Gastrocnemius medialis (tissue), 4 donors: ENCODE measurements at regions not wholly inside any gene's neighbourhood (a gene's known extent, or its start where the extent isn't known, plus 50 kb on each side); places are given as distances from the start of the nearest gene placed in this dataset.

Source experiments
- CTCF ChIP-seq, 5 experiments: fragments of 450-650 bp in 3 of 5; fragments of 200-600 bp in 2 of 5; sonication (generic) in 2 of 5; IDR thresholded peaks in 4 of 5; conservative IDR thresholded peaks in 1 of 5; 1 replicate in 4 of 5; 2 replicates in 1 of 5; pipeline ENCODE4 v1.5.1; 2016 to 2019; ENCODE audit warnings: antibody characterized with exemption in 5 of 5, mild to moderate bottlenecking in 3 of 5, moderate library complexity in 3 of 5
- POLR2A ChIP-seq, 2 donors: fragments of 450-650 bp; IDR thresholded peaks; one replicate each; pipeline ENCODE4 v1.6.1; 2017; ENCODE audit warnings: antibody characterized with exemption in 2 of 2, mild to moderate bottlenecking in 2 of 2, moderate library complexity in 2 of 2

GRCh38 chr12:75947156-75947723 is 84.3 kb downstream of the PHLDA1 start:
- no peak for TF ChIP-seq CTCF (IDR thresholded peaks at IDR 0.05 in 4 of 5, conservative IDR thresholded peaks at IDR 0.05 in 1 of 5)
- no peak for TF ChIP-seq POLR2A (IDR thresholded peaks at IDR 0.05)
